ENCODE measurements at regions not wholly inside any gene's neighbourhood (a gene's known extent, or its start where the extent isn't known, plus 50 kb on each side); places are given as distances from the start of the nearest gene placed in this dataset.

DNA sequence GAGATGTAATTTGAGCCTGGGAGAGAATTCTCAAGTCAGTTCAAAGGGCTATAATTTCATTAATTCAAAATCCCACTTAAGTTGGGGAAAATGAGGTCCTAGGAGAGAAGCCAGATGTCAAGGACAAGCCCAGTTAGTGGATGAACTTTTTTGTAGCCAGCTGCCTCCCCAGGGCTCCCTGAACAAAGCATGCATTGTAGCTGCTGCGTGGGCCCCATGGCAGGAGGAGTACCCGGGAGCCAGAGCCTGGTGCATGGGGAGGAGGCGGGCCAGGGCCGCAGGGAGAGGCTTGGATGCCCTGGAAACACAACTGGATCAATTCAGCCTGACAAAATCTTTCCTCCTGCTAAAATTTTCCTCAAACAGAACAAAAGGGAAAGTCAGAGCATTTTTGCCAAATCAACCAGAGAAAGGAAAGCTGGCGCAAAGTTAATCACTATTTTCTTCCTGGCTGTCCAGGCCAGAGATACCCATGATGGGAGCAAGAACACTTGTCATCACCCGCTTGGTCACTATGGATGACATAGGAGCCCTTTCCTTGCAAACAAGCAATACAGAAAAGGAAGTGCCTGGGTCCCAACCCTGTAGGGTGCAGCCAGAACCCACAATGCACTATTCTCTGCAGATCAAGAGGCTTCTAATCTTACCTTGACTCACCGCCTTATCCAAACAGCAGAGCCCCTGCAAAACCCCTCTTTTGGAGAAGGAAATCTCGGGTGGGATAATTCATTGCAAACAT, 248.1 kb upstream of the RAB4A start:
- peaks cover 0 to 22% (median 14%) of the 10 kb centered on the region in 4 donors for H3K4me1 ChIP-seq
- no peak overlapping the region for H3K27ac ChIP-seq
- TF ChIP-seq POLR2AphosphoS5 (IDR thresholded peaks at IDR 0.05) (no peak), POLR2A (IDR thresholded peaks at IDR 0.05) (no peak), EP300 (IDR thresholded peaks at IDR 0.05) (no peak)
- TF ChIP-seq, protein P1, sequence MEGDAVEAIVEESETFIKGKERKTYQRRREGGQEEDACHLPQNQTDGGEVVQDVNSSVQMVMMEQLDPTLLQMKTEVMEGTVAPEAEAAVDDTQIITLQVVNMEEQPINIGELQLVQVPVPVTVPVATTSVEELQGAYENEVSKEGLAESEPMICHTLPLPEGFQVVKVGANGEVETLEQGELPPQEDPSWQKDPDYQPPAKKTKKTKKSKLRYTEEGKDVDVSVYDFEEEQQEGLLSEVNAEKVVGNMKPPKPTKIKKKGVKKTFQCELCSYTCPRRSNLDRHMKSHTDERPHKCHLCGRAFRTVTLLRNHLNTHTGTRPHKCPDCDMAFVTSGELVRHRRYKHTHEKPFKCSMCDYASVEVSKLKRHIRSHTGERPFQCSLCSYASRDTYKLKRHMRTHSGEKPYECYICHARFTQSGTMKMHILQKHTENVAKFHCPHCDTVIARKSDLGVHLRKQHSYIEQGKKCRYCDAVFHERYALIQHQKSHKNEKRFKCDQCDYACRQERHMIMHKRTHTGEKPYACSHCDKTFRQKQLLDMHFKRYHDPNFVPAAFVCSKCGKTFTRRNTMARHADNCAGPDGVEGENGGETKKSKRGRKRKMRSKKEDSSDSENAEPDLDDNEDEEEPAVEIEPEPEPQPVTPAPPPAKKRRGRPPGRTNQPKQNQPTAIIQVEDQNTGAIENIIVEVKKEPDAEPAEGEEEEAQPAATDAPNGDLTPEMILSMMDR (IDR thresholded peaks at IDR 0.05) = no peak
- no peaks in the 10 kb centered on the region for H3K36me3 ChIP-seq
- intact Hi-C loops (cut with DNase I) = no loop called here
- no peaks in the 10 kb centered on the region for H3K27me3 ChIP-seq
- H3K9me3 ChIP-seq = no peaks in the 10 kb centered on the region
- DNase-seq = no peak
- no peak overlapping the region for H3K4me3 ChIP-seq
- 84 to 86% methylated on average over 8 of the region's 8 CpGs for WGBS, 2 donors

DNA sequence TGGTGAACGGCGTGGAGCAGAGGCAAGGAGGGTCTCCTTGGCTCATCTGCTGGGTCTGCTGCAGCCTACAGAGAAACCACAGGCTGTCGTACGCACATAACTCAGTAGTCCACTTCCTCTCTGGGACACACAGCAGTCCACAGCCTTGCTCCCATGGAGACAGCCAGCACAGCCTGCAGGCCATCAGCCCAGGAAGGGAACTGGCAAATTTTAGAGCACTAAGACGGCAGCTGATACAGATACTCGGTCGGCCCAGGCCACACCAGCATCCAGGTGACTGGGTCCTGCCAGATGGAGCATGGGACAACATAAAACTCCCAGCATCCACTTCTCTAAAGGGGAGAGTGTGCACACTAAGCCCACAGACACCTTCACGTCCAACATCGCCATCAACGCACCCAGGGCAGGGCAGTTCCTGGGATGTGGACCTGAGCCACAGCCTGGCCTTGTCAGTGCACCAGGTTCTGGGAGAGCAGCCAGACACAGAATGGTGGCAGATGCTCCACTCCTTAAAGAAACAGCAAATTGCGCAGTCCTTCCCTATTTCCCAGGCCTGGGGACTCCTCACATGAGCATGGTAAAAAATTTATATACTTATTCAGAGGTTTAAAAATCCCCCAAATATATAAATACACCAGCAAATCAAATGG, 247.1 kb upstream of the RAB4A start:
- Histone ChIP-seq H3K4me1 (peaks cover 0 to 22% (median 14%) of the 10 kb centered on the region in 4 donors), H3K27ac (no peak overlapping the region)

DNA sequence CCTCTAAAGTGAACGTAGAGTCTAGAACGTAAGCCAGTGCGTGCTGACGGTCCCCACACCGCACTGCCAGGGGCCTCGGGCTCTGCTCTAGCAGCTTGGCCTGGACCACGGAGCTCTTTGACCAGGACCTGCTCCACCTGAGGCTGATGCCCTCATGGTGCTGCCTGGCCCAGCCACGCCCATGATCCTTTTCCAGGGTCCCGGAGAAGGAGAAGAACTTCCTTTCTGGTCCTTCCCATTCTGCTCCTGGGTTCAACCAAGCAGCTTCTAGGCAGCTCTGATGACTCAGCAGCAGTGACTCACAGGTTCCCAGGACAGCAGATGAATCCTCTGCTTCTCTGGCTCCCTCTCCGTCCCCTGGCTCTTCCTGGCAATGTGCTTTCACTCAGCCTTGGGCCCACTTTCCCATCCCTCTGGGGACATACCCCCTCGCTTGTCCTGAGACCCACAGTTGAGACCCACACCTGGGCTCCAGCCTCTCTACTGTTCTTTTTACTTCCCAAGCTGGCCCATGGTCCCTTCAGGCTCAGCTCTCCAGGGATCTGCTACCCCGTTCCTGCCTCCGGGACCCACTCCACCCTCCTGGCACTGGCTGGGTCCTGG, 246.3 kb upstream of the RAB4A start:
- 87 to 89% methylated on average over 13 of the region's 13 CpGs for WGBS, 2 donors
- Histone ChIP-seq H3K4me3 (no peak overlapping the region), H3K36me3 (no peaks in the 10 kb centered on the region), H3K4me1 (peaks cover 0 to 22% (median 14%) of the 10 kb centered on the region in 4 donors), H3K27me3 (no peaks in the 10 kb centered on the region), H3K9me3 (no peaks in the 10 kb centered on the region), H3K27ac (peak overlapping the region in 1 of 4 donors; percentile 19)
- intact Hi-C loops (cut with DNase I) = no loop called here
- TF ChIP-seq, protein P1 (IDR thresholded peaks at IDR 0.05) = no peak
- peak in 2 of 4 donors; percentile 15 to 47 for TF ChIP-seq POLR2AphosphoS5 (IDR thresholded peaks at IDR 0.05)
- peak; percentile 88 for DNase-seq

More for the DNA sequence above, 247.1 kb upstream of the RAB4A start:
- Histone ChIP-seq H3K36me3 (no peaks in the 10 kb centered on the region), H3K4me3 (no peak overlapping the region), H3K27me3 (no peaks in the 10 kb centered on the region), H3K9me3 (no peaks in the 10 kb centered on the region)
- intact Hi-C loops (cut with DNase I) = no loop called here
- no peak for DNase-seq
- WGBS, 2 donors = 72 to 82% methylated on average over 11 of the region's 11 CpGs
- TF ChIP-seq POLR2AphosphoS5 (IDR thresholded peaks at IDR 0.05) (no peak), POLR2A (IDR thresholded peaks at IDR 0.05) (no peak), EP300 (IDR thresholded peaks at IDR 0.05) (no peak)
- TF ChIP-seq, protein P1 (IDR thresholded peaks at IDR 0.05) = no peak

DNA sequence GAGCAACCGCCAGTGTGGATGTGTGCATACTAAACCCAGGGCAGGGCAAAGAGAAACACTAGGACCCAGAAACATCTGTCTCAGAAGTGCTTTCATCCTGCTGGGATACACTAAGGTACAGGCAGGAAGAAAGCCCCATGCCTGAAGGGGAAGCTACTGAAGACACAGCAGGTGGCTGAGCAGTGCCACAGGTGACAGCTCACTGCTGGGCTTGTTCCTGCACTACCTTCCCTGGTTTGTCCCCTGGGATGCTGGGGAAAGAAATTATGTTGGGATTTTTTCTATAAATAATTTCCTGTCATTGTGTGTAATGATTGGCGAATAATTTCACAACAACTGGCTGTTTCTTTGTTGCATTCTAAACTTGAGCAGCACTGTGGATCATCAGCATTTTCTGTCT, 245.3 kb upstream of the RAB4A start:
- H3K27me3 ChIP-seq = no peaks in the 10 kb centered on the region
- 95% methylated on average over 2 of the region's 2 CpGs for WGBS, 2 donors
- intact Hi-C loops (cut with DNase I) = no loop called here
- H3K4me3 ChIP-seq = no peak overlapping the region
- no peaks in the 10 kb centered on the region for H3K36me3 ChIP-seq
- DNase-seq = no peak
- peaks cover 0 to 22% (median 14%) of the 10 kb centered on the region in 4 donors for H3K4me1 ChIP-seq
- TF ChIP-seq, protein P1 (IDR thresholded peaks at IDR 0.05) = no peak
- TF ChIP-seq POLR2A (IDR thresholded peaks at IDR 0.05) = no peak
- TF ChIP-seq POLR2AphosphoS5 (IDR thresholded peaks at IDR 0.05) = no peak
- no peak for TF ChIP-seq EP300 (IDR thresholded peaks at IDR 0.05)
- H3K9me3 ChIP-seq = no peaks in the 10 kb centered on the region
- no peak overlapping the region for H3K27ac ChIP-seq

All from sigmoid colon (tissue), 6 donors.